ENCODE measurements at regions not wholly inside any gene's neighbourhood (a gene's known extent, or its start where the extent isn't known, plus 50 kb on each side); places are given as distances from the start of the nearest gene placed in this dataset.
A peak's percentile ranks its signal among the peaks of the same experiment; 100 is the strongest.
"Not testable (repeated sequence)": the region's sequence is repeated elsewhere in the genome, so short reads cannot be mapped to it uniquely, and the experiment has no call there.

GRCh38 chr4:187002133-187002532, 278.5 kb upstream of the FAT1 start:
- H3K9me3 ChIP-seq (ENCODE audit: low read length); H3K4me3 ChIP-seq (ENCODE audit: low read depth in 1 of 2, low read length in 2 of 2); H3K9ac ChIP-seq (ENCODE audit: low read length); H3K27ac ChIP-seq (ENCODE audit: low read depth, low read length); H3K4me1 ChIP-seq (ENCODE audit: insufficient read depth, low read length); H3K27me3 ChIP-seq (ENCODE audit: control insufficient read depth in 1 of 2, insufficient read depth in 2 of 2, low read length in 2 of 2); H3K36me3 ChIP-seq (ENCODE audit: insufficient read depth, low read length): not testable (repeated sequence)

GRCh38 chr4:187004628-187005027, 281.0 kb upstream of the FAT1 start:
- no peaks in the 10 kb centered on the region for H3K9me3 ChIP-seq (ENCODE audit: low read length)
- H3K4me3 ChIP-seq (ENCODE audit: low read depth in 1 of 2, low read length in 2 of 2), result no peak overlapping the region
- H3K4me1 ChIP-seq (ENCODE audit: insufficient read depth, low read length), result no peaks in the 10 kb centered on the region
- no peak overlapping the region for H3K27ac ChIP-seq (ENCODE audit: low read depth, low read length)
- H3K27me3 ChIP-seq (ENCODE audit: control insufficient read depth in 1 of 2, insufficient read depth in 2 of 2, low read length in 2 of 2), result no peaks in the 10 kb centered on the region
- H3K9ac ChIP-seq (ENCODE audit: low read length), result no peak overlapping the region
- H3K36me3 ChIP-seq (ENCODE audit: insufficient read depth, low read length), result no peaks in the 10 kb centered on the region

GRCh38 chr4:187006189-187006618, 282.5 kb upstream of the FAT1 start:
- H3K9ac ChIP-seq (ENCODE audit: low read length), result no peak overlapping the region
- H3K27ac ChIP-seq (ENCODE audit: low read depth, low read length), result no peak overlapping the region
- no peak overlapping the region for H3K4me3 ChIP-seq (ENCODE audit: low read depth in 1 of 2, low read length in 2 of 2)
- no peaks in the 10 kb centered on the region for H3K9me3 ChIP-seq (ENCODE audit: low read length)
- H3K4me1 ChIP-seq (ENCODE audit: insufficient read depth, low read length), result no peaks in the 10 kb centered on the region
- no peaks in the 10 kb centered on the region for H3K27me3 ChIP-seq (ENCODE audit: control insufficient read depth in 1 of 2, insufficient read depth in 2 of 2, low read length in 2 of 2)
- no peaks in the 10 kb centered on the region for H3K36me3 ChIP-seq (ENCODE audit: insufficient read depth, low read length)

- H3K27ac ChIP-seq (ENCODE audit: low read depth, low read length), result no peak overlapping the region
- no peak overlapping the region for H3K4me3 ChIP-seq (ENCODE audit: low read depth in 1 of 2, low read length in 2 of 2)
- H3K27me3 ChIP-seq (ENCODE audit: control insufficient read depth in 1 of 2, insufficient read depth in 2 of 2, low read length in 2 of 2), result no peaks in the 10 kb centered on the region
- H3K9me3 ChIP-seq (ENCODE audit: low read length), result no peaks in the 10 kb centered on the region
- H3K4me1 ChIP-seq (ENCODE audit: insufficient read depth, low read length), result no peaks in the 10 kb centered on the region
- H3K9ac ChIP-seq (ENCODE audit: low read length), result no peak overlapping the region
- no peaks in the 10 kb centered on the region for H3K36me3 ChIP-seq (ENCODE audit: insufficient read depth, low read length)
Observed at GRCh38 chr4:187010052-187010451, 286.4 kb upstream of the FAT1 start.

GRCh38 chr4:187016101-187016500, 292.4 kb upstream of the FAT1 start:
- no peak overlapping the region for H3K4me3 ChIP-seq (ENCODE audit: low read depth in 1 of 2, low read length in 2 of 2)
- H3K9me3 ChIP-seq (ENCODE audit: low read length), result no peaks in the 10 kb centered on the region
- H3K4me1 ChIP-seq (ENCODE audit: insufficient read depth, low read length), result no peaks in the 10 kb centered on the region
- H3K27ac ChIP-seq (ENCODE audit: low read depth, low read length), result no peak overlapping the region
- H3K9ac ChIP-seq (ENCODE audit: low read length), result no peak overlapping the region
- H3K36me3 ChIP-seq (ENCODE audit: insufficient read depth, low read length), result no peaks in the 10 kb centered on the region
- no peaks in the 10 kb centered on the region for H3K27me3 ChIP-seq (ENCODE audit: control insufficient read depth in 1 of 2, insufficient read depth in 2 of 2, low read length in 2 of 2)

GRCh38 chr4:187017147-187017546, 293.5 kb upstream of the FAT1 start:
- no peak overlapping the region for H3K4me3 ChIP-seq (ENCODE audit: low read depth in 1 of 2, low read length in 2 of 2)
- H3K9me3 ChIP-seq (ENCODE audit: low read length), result no peaks in the 10 kb centered on the region
- no peaks in the 10 kb centered on the region for H3K36me3 ChIP-seq (ENCODE audit: insufficient read depth, low read length)
- no peaks in the 10 kb centered on the region for H3K27me3 ChIP-seq (ENCODE audit: control insufficient read depth in 1 of 2, insufficient read depth in 2 of 2, low read length in 2 of 2)
- H3K9ac ChIP-seq (ENCODE audit: low read length), result no peak overlapping the region
- no peaks in the 10 kb centered on the region for H3K4me1 ChIP-seq (ENCODE audit: insufficient read depth, low read length)
- no peak overlapping the region for H3K27ac ChIP-seq (ENCODE audit: low read depth, low read length)

- Histone ChIP-seq H3K27me3 (ENCODE audit: control insufficient read depth in 1 of 2, insufficient read depth in 2 of 2, low read length in 2 of 2) (no peaks in the 10 kb centered on the region), H3K27ac (ENCODE audit: low read depth, low read length) (no peak overlapping the region), H3K9me3 (ENCODE audit: low read length) (no peaks in the 10 kb centered on the region), H3K4me1 (ENCODE audit: insufficient read depth, low read length) (no peaks in the 10 kb centered on the region), H3K9ac (ENCODE audit: low read length) (no peak overlapping the region), H3K36me3 (ENCODE audit: insufficient read depth, low read length) (no peaks in the 10 kb centered on the region), H3K4me3 (ENCODE audit: low read depth in 1 of 2, low read length in 2 of 2) (no peak overlapping the region)
Observed at GRCh38 chr4:187019896-187020295, 296.2 kb upstream of the FAT1 start.

- Histone ChIP-seq H3K9me3 (ENCODE audit: low read length) (no peaks in the 10 kb centered on the region), H3K27ac (ENCODE audit: low read depth, low read length) (no peak overlapping the region), H3K4me1 (ENCODE audit: insufficient read depth, low read length) (no peaks in the 10 kb centered on the region), H3K36me3 (ENCODE audit: insufficient read depth, low read length) (no peaks in the 10 kb centered on the region), H3K4me3 (ENCODE audit: low read depth in 1 of 2, low read length in 2 of 2) (no peak overlapping the region), H3K9ac (ENCODE audit: low read length) (no peak overlapping the region), H3K27me3 (ENCODE audit: control insufficient read depth in 1 of 2, insufficient read depth in 2 of 2, low read length in 2 of 2) (no peaks in the 10 kb centered on the region)
Observed at GRCh38 chr4:187020676-187021075, 297.0 kb upstream of the FAT1 start.

GRCh38 chr4:187021436-187022205, 298.0 kb upstream of the FAT1 start:
- no peak overlapping the region for H3K27ac ChIP-seq (ENCODE audit: low read depth, low read length)
- H3K9ac ChIP-seq (ENCODE audit: low read length), result no peak overlapping the region
- H3K4me1 ChIP-seq (ENCODE audit: insufficient read depth, low read length), result no peaks in the 10 kb centered on the region
- no peaks in the 10 kb centered on the region for H3K9me3 ChIP-seq (ENCODE audit: low read length)
- no peaks in the 10 kb centered on the region for H3K36me3 ChIP-seq (ENCODE audit: insufficient read depth, low read length)
- H3K27me3 ChIP-seq (ENCODE audit: control insufficient read depth in 1 of 2, insufficient read depth in 2 of 2, low read length in 2 of 2), result no peaks in the 10 kb centered on the region
- H3K4me3 ChIP-seq (ENCODE audit: low read depth in 1 of 2, low read length in 2 of 2), result no peak overlapping the region

GRCh38 chr4:187027272-187027671, 303.6 kb upstream of the FAT1 start:
- Histone ChIP-seq H3K9ac (ENCODE audit: low read length) (no peak overlapping the region), H3K27ac (ENCODE audit: low read depth, low read length) (no peak overlapping the region), H3K4me3 (ENCODE audit: low read depth in 1 of 2, low read length in 2 of 2) (peak overlapping the region in 1 of 2 donors; percentile 22), H3K27me3 (ENCODE audit: control insufficient read depth in 1 of 2, insufficient read depth in 2 of 2, low read length in 2 of 2) (no peaks in the 10 kb centered on the region), H3K36me3 (ENCODE audit: insufficient read depth, low read length) (no peaks in the 10 kb centered on the region), H3K4me1 (ENCODE audit: insufficient read depth, low read length) (no peaks in the 10 kb centered on the region), H3K9me3 (ENCODE audit: low read length) (no peaks in the 10 kb centered on the region)

- no peak overlapping the region for H3K4me3 ChIP-seq (ENCODE audit: low read depth in 1 of 2, low read length in 2 of 2)
- no peaks in the 10 kb centered on the region for H3K36me3 ChIP-seq (ENCODE audit: insufficient read depth, low read length)
- no peaks in the 10 kb centered on the region for H3K9me3 ChIP-seq (ENCODE audit: low read length)
- H3K4me1 ChIP-seq (ENCODE audit: insufficient read depth, low read length), result no peaks in the 10 kb centered on the region
- H3K27ac ChIP-seq (ENCODE audit: low read depth, low read length), result no peak overlapping the region
- no peaks in the 10 kb centered on the region for H3K27me3 ChIP-seq (ENCODE audit: control insufficient read depth in 1 of 2, insufficient read depth in 2 of 2, low read length in 2 of 2)
- H3K9ac ChIP-seq (ENCODE audit: low read length), result no peak overlapping the region
Observed at GRCh38 chr4:187042251-187042650, 318.6 kb upstream of the FAT1 start.

- Histone ChIP-seq H3K27ac (ENCODE audit: low read depth, low read length) (no peak overlapping the region), H3K4me1 (ENCODE audit: insufficient read depth, low read length) (no peaks in the 10 kb centered on the region), H3K9me3 (ENCODE audit: low read length) (no peaks in the 10 kb centered on the region), H3K27me3 (ENCODE audit: control insufficient read depth in 1 of 2, insufficient read depth in 2 of 2, low read length in 2 of 2) (no peaks in the 10 kb centered on the region), H3K4me3 (ENCODE audit: low read depth in 1 of 2, low read length in 2 of 2) (no peak overlapping the region), H3K9ac (ENCODE audit: low read length) (no peak overlapping the region), H3K36me3 (ENCODE audit: insufficient read depth, low read length) (no peaks in the 10 kb centered on the region)
Observed at GRCh38 chr4:187046471-187046870, 322.8 kb upstream of the FAT1 start.
